H1 (cell line): ENCODE measurements at regions not wholly inside any gene's neighbourhood (a gene's known extent, or its start where the extent isn't known, plus 50 kb on each side); places are given as distances from the start of the nearest gene placed in this dataset.

Experiments
- CTCF ChIA-PET: fragments of 300-600 bp; sonication (Branson Sonifier 250); formaldehyde crosslinking; loops from one replicate; lab custom pipeline; 2021; ENCODE audit not compliant: partially characterized antibody; lab: Charles Lee
- POLR2A ChIA-PET: fragments of 300-600 bp; sonication (Branson Sonifier 250); formaldehyde crosslinking; loops from one replicate; lab custom pipeline; 2021; ENCODE audit warnings: inconsistent platforms; ENCODE audit not compliant: partially characterized antibody; lab: Charles Lee
- DNase-seq, 2 experiments: peaks; one replicate each; pipeline versions ENCODE4 v3.0.0 to v3.0.0-alpha.2; 2010 to 2022; ENCODE audit warnings: low spot score in 2 of 2, low read depth in 1 of 2, mixed read lengths in 1 of 2
- FAIRE-seq: peaks from 2 replicates; lab custom pipeline; 2011; peaks lifted over from hg19 to GRCh38; lab: Jason Lieb, UNC
- H2AFZ ChIP-seq: 2 replicates; pipeline ENCODE4 v1.8.1; 2012; ENCODE audit warnings: low read length, inconsistent platforms
- H2AK5ac ChIP-seq: 2 replicates; pipeline ENCODE4 v1.6.1; 2013; ENCODE audit warnings: low read depth, low read length
- H2BK120ac ChIP-seq: replicated peaks from 2 replicates; pipeline ENCODE3; 2013; ENCODE audit warnings: low read depth, low read length, inconsistent platforms
- H2BK12ac ChIP-seq: 2 replicates; pipeline ENCODE4 v1.6.1; 2013; ENCODE audit warnings: low read depth, low read length
- H2BK15ac ChIP-seq: 2 replicates; pipeline ENCODE4 v1.6.1; 2013; ENCODE audit warnings: low read length
- H2BK20ac ChIP-seq: 2 replicates; pipeline ENCODE4 v1.6.1; 2013; ENCODE audit warnings: low read length
- H2BK5ac ChIP-seq: 2 replicates; pipeline ENCODE4 v1.6.1; 2013; ENCODE audit warnings: low read depth, low read length
- H3K14ac ChIP-seq: 2 replicates; pipeline ENCODE4 v1.6.1; 2013; ENCODE audit warnings: inconsistent platforms; ENCODE audit not compliant: insufficient read length
- H3K18ac ChIP-seq: 2 replicates; pipeline ENCODE4 v1.6.1; 2013; ENCODE audit warnings: low read length; ENCODE audit errors: extremely low read depth
- H3K23ac ChIP-seq: 2 replicates; pipeline ENCODE4 v1.6.1; 2013; ENCODE audit warnings: inconsistent platforms; ENCODE audit not compliant: insufficient read length
- H3K23me2 ChIP-seq: 2 replicates; pipeline ENCODE4 v1.6.1; 2013; ENCODE audit warnings: low read depth, low read length
- H3K27ac ChIP-seq: 2 replicates; pipeline ENCODE4 v1.6.1; 2011; ENCODE audit warnings: low read depth, low read length, inconsistent platforms
- H3K27me3 ChIP-seq, 4 experiments: replicated peaks in 1 of 4; 1 replicate in 1 of 4; 2 replicates in 3 of 4; pipeline versions ENCODE4 v1.6.1 to v1.8.1; 2011 to 2013; ENCODE audit warnings: low read length in 3 of 4, mild to moderate bottlenecking in 3 of 4, inconsistent platforms in 2 of 4, mixed read lengths in 2 of 4, moderate library complexity in 1 of 4; ENCODE audit not compliant: control insufficient read depth in 3 of 4, insufficient read depth in 3 of 4; ENCODE audit errors: extremely low read depth in 1 of 4
- H3K36me3 ChIP-seq, 4 experiments: 2 replicates each; pipeline versions ENCODE4 v1.6.1 to v1.8.1; 2011 to 2013; ENCODE audit warnings: mild to moderate bottlenecking in 4 of 4, low read length in 3 of 4, moderate library complexity in 2 of 4, control low read depth in 1 of 4, inconsistent platforms in 1 of 4; ENCODE audit not compliant: insufficient read depth in 4 of 4, control insufficient read depth in 2 of 4
- H3K4ac ChIP-seq: replicated peaks from 2 replicates; pipeline ENCODE3; 2013; ENCODE audit warnings: low read length, low read depth, mixed read lengths, inconsistent platforms; ENCODE audit not compliant: insufficient read length
- H3K4me1 ChIP-seq, 4 experiments: replicated peaks in 1 of 4; 1 replicate in 1 of 4; 2 replicates in 3 of 4; pipeline versions ENCODE4 v1.6.1 to v1.8.1; 2011 to 2013; ENCODE audit warnings: low read length in 3 of 4, inconsistent platforms in 2 of 4, mixed read lengths in 1 of 4; ENCODE audit not compliant: insufficient read depth in 4 of 4, control insufficient read depth in 3 of 4
- H3K4me2 ChIP-seq, 2 experiments: 2 replicates each; pipeline versions ENCODE4 v1.6.1 to v1.8.1; 2011 to 2013; ENCODE audit warnings: low read depth in 2 of 2, low read length in 2 of 2, control low read depth in 1 of 2, inconsistent platforms in 1 of 2, mild to moderate bottlenecking in 1 of 2; ENCODE audit not compliant: insufficient read depth in 1 of 2
- H3K4me3 ChIP-seq, 4 experiments: fragments of 200-600, 300-600 bp in 1 of 4; sonication (generic), shearing (Covaris generic), sonication (Bioruptor Twin) in 1 of 4; 2 replicates each; pipeline versions ENCODE4 v1.5.1 to v1.8.1; 2011 to 2016; ENCODE audit warnings: low read length in 4 of 4, low read depth in 3 of 4, control low read depth in 2 of 4, inconsistent platforms in 2 of 4, mild to moderate bottlenecking in 2 of 4, mixed read lengths in 1 of 4, moderate library complexity in 1 of 4; ENCODE audit not compliant: insufficient read depth in 2 of 4; ENCODE audit errors: extremely low read depth in 1 of 4
- H3K56ac ChIP-seq: replicated peaks from 2 replicates; pipeline ENCODE3; 2013; ENCODE audit warnings: low read depth, mild to moderate bottlenecking, mixed read lengths, low read length, inconsistent platforms; ENCODE audit not compliant: insufficient read length
- H3K79me1 ChIP-seq: 2 replicates; pipeline ENCODE4 v1.6.1; 2013; ENCODE audit warnings: low read depth, low read length, control low read depth
- H3K79me2 ChIP-seq, 2 experiments: 2 replicates each; pipeline versions ENCODE4 v1.6.1 to v1.8.1; 2012 to 2013; ENCODE audit warnings: low read length in 2 of 2, mild to moderate bottlenecking in 2 of 2, inconsistent platforms in 1 of 2; ENCODE audit not compliant: insufficient read depth in 2 of 2, control insufficient read depth in 1 of 2
- H3K9ac ChIP-seq, 4 experiments: replicated peaks in 1 of 4; 1 replicate in 1 of 4; 2 replicates in 3 of 4; pipeline versions ENCODE4 v1.6.1 to v1.8.1; 2011 to 2013; ENCODE audit warnings: low read depth in 3 of 4, low read length in 3 of 4, control low read depth in 2 of 4, mild to moderate bottlenecking in 2 of 4, moderate library complexity in 2 of 4, inconsistent platforms in 1 of 4; ENCODE audit errors: extremely low read depth in 1 of 4
- H3K9me3 ChIP-seq, 2 experiments: 2 replicates each; pipeline versions ENCODE4 v1.6.1 to v1.8.1; 2012 to 2013; ENCODE audit warnings: mild to moderate bottlenecking in 2 of 2, moderate library complexity in 2 of 2, control low read depth in 1 of 2, inconsistent platforms in 1 of 2, low read depth in 1 of 2, low read length in 1 of 2, mixed read lengths in 1 of 2; ENCODE audit not compliant: insufficient read depth in 2 of 2
- H4K20me1 ChIP-seq, 2 experiments: replicated peaks in 1 of 2; 2 replicates each; pipeline versions ENCODE3 to v1.8.1; 2011 to 2013; ENCODE audit warnings: inconsistent platforms in 2 of 2, low read length in 2 of 2, mild to moderate bottlenecking in 1 of 2; ENCODE audit not compliant: insufficient read depth in 2 of 2, control insufficient read depth in 1 of 2
- H4K5ac ChIP-seq: 2 replicates; pipeline ENCODE4 v1.6.1; 2013; ENCODE audit warnings: low read length, low read depth, mixed read lengths, inconsistent platforms; ENCODE audit not compliant: insufficient read length
- H4K8ac ChIP-seq: 2 replicates; pipeline ENCODE4 v1.8.0; 2013; ENCODE audit warnings: mild to moderate bottlenecking, moderate library complexity, low read length, inconsistent platforms; ENCODE audit not compliant: insufficient read depth; ENCODE audit errors: extremely low read depth
- H4K91ac ChIP-seq: replicated peaks from 2 replicates; pipeline ENCODE3; 2013; ENCODE audit warnings: low read length, mixed read lengths, inconsistent platforms; ENCODE audit not compliant: insufficient read length
- BACH1 ChIP-seq: IDR thresholded peaks from 2 replicates; pipeline ENCODE4 v1.6.1; 2012; ENCODE audit warnings: low read length, improper control_type of control experiment
- CBX8 ChIP-seq: fragments of 300-800, 300-1000 bp; sonication (generic); IDR thresholded peaks from 2 replicates; pipeline ENCODE4 v1.7.1; 2016; ENCODE audit warnings: low read depth, low read length, borderline replicate concordance
- CREB1 ChIP-seq: IDR thresholded peaks from 2 replicates; pipeline ENCODE4 v1.6.1; 2012; ENCODE audit warnings: inconsistent platforms
- WGBS, 2 experiments: shearing (Covaris generic) in 1 of 2; methylation state at CpG; one replicate each; pipeline versions ENCODE4 v1.1.6 to v1.1.7; 2013 to 2015; ENCODE audit warnings: low lambda C conversion rate in 2 of 2, mixed read lengths in 2 of 2, inconsistent platforms in 1 of 2, low coverage in 1 of 2, missing lambda C conversion rate in 1 of 2; ENCODE audit not compliant: insufficient replicate concordance in 2 of 2, insufficient coverage in 1 of 2, insufficient read length in 1 of 2; ENCODE audit errors: extremely low coverage in 1 of 2, missing lambda C conversion rate in 1 of 2; 5-methylcytosine and 5-hydroxymethylcytosine counted together

DNA sequence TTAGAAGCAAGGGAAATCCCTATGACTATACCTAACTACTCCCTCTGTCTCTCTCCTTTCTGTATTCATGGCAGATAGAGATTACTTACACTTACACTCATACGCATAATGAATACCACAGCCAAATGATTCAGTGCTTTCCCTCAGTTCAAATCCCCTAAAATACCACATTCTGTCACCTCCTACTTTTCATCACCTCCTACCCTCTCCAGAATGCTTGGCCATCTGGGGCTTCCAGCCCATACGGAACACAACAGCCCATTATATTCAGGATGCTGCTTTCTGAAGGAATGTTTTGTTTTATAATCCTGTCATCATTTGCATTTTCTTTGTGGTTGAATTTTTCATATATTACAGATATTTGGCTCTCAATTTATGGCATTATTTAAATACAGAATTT is 361.6 kb downstream of the GRIA2 start:
- Histone ChIP-seq H3K4ac (no peak overlapping the region), H3K18ac (no peak overlapping the region), H3K23me2 (no peaks in the 10 kb centered on the region), H4K5ac (no peak overlapping the region), H2BK12ac (no peak overlapping the region), H4K8ac (no peak overlapping the region), H3K56ac (no peak overlapping the region), H3K4me1 (no peaks in the 10 kb centered on the region), H3K9ac (no peak overlapping the region), H2BK120ac (no peak overlapping the region), H3K9me3 (no peaks in the 10 kb centered on the region), H2BK5ac (no peak overlapping the region), H3K79me2 (no peaks in the 10 kb centered on the region), H3K27me3 (no peaks in the 10 kb centered on the region), H2AFZ (no peak overlapping the region), H3K79me1 (no peaks in the 10 kb centered on the region), H3K14ac (no peak overlapping the region), H3K4me2 (no peak overlapping the region), H3K23ac (no peak overlapping the region), H3K27ac (no peak overlapping the region), H2BK15ac (no peak overlapping the region), H4K20me1 (no peaks in the 10 kb centered on the region), H2AK5ac (no peak overlapping the region), H2BK20ac (no peak overlapping the region), H3K4me3 (no peak overlapping the region), H4K91ac (no peak overlapping the region), H3K36me3 (no peaks in the 10 kb centered on the region)
- no peak for FAIRE-seq
- WGBS, 2 experiments: 91% methylated on average over 2 of the region's 2 CpGs; no CpG with 5 or more reads in 1 of the 2 experiments
- ChIA-PET POLR2A (no interaction called here), CTCF (no interaction called here)
- DNase-seq: no peak
- TF ChIP-seq CREB1: no peak
- no peak for TF ChIP-seq CBX8
- TF ChIP-seq BACH1: no peak
